Amniotic epithelial cell (primary cell): ENCODE measurements at regions not wholly inside any gene's neighbourhood (a gene's known extent, or its start where the extent isn't known, plus 50 kb on each side); places are given as distances from the start of the nearest gene placed in this dataset.

Experiments
- DNase-seq: peaks from one replicate; pipeline ENCODE4 v3.0.0-alpha.2; 2010; ENCODE audit warnings: low read depth

DNA sequence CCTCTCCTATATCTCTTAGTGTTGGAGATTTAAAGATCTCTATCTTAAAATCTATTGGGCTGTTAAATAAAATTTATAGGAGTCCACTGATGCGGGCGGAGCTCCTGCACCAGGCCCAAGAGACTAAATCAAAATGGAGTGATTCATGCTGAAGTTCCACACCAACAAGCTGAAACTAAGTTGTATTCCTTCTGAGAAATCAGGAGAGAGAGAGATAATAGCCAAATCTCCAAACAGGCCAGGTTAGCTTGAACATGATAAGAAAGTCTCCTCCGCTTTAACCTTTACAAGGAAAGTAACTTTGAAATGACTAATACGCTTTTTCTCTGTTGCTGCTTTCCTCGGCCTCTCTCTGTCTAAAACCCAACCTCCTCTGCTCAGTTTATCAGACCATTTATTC is 241.9 kb upstream of the NBEA start:
- DNase-seq: no peak

DNA sequence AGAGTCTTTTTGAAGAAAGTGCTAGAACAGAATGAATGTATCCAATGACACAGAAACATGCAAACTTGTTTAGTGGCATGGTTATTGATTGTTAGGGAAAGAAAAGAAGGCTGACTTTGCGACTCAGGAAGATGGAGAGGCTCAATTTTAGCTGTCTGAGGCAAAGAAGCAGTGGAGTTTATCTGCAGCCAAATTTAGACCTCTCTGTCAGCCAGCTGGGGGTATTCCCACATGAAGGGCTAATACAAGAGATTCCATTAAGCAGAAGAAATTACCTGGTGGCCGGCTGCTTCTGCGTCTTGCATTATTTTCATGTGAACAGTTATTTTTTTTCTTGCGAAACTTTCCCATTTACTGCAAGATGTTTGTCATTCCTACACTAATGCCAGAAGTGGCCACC is 240.2 kb upstream of the NBEA start:
- no peak for DNase-seq

DNA sequence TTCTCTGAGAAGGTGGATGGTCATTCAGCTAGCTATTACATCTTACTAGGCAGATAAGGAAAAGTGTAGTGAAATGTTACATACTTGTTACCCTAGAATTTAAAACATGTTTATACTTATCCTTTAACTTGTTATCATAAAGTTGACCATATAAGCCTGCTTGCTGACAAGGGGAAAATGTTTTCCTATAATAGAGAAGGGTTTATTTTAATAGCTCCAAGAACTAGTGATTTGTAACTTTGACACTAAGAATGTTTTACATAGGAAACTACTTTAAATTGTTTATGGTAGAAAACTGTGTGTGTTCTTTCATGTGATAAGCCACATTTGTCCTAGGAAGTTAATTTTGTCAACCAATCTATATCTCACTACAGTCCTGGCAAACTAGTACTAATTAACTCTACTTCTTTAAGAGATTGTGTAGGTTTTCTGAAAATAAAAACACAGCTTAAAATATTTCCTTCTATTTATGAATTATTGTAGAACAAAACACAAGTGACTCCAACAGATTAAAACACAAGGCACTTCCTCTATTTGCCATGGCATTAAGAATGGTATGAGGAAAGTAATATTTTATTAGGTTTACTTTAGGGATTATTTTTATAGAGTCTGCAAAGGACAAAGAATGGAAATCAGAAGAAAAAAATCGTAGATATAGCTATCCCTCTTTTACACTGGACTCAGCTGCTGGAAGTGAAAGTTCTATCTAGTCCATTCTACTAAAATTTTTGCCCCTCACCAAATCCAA is 233.3 kb upstream of the NBEA start:
- no peak for DNase-seq

DNA sequence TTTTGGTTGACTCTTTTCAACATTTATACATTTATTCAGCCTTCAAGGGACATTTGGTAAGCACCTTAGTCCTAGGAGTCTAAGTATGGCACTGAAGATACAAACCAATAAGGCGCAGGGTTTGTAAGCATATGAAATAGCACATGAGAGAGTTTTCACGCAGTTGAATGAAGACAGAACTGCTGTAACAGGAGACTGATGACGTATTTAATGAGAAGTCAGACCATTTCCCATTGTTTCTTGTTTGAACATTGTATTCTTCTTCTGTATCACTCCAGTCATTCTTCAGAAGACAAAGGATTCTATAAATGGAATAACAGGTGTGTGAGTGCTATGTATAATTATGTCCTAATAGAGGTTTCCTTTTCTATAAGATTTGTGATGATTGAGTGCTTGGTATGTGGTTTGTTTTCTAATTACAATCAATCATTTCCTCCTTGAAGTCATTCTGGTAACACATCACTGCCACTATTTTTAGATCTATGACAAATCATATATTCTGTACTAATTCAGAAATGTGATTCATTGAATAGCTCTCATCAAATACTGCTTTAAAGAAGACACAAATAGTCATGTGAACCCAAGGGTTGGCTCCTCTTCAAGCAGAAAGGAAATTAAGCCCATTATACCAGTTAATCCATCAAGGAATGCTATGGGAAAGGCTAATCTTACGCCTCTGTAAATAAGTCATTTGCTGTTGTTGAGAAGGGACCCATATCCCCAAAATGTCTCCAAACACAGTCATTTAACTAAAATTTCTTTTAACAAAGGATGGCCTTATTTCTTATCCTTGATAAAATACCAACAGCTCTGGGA is 222.8 kb upstream of the NBEA start:
- no peak for DNase-seq

DNA sequence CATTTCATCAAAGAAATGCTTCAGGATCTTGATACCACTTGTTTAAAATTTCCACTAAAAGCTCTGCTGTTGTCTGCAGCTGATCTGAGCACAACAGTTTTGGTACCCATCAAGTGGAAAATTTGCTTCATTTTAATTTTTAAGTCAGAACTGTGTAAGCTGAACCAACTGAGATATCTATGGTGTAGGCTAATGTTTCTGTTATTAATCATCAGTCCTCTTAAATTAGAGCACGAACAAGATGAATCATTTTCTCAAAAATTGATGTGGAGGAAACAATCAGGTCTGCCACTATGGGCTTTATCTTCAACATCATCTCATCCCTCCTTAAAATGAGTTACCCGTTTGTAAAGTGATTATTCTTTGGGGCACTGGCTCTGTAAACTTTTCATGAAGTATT is 221.5 kb upstream of the NBEA start:
- no peak for DNase-seq

DNA sequence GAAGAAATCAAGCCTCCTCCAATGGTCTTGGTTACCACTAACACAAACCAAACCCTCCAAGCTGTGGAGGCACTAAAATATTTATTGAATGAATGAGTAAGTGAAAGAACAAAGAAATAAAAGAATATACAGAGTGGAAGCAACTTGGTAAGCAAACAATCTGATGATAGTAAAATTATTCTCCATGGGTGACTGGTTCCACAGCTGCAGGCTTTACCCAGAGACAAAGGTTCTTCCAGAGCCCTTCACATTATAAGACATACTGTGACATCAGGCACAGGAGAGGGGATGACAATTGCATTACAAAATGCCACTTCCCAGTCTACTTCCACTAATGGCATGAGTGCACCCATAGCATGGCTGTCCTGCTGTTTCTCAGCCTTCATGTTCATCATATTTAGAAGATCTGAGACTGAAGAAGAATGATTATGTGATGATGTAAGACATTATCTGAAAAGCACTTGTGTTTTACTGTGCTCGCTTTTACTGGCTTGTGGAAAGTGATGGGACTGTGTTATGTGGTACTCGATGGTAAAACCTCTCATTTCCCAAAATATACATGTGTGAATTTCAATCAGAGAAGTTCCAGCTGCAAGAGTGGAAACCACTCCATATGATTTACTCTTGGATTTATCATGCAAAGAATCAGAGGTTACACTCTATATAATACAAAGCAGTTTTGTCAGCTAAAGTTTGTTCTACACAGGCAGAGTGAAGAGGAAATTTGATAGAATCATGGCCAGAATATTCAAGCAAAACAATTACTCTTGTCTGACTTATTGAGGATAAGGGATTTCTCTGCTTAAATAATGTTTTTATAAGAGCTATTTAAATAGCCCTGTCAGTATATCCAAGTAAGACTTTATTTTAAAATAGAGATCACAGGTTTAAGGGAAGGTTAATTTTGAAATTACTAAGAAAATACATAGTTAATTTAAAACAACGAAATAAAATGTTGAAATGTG is 220.2 kb upstream of the NBEA start:
- no peak for DNase-seq

DNA sequence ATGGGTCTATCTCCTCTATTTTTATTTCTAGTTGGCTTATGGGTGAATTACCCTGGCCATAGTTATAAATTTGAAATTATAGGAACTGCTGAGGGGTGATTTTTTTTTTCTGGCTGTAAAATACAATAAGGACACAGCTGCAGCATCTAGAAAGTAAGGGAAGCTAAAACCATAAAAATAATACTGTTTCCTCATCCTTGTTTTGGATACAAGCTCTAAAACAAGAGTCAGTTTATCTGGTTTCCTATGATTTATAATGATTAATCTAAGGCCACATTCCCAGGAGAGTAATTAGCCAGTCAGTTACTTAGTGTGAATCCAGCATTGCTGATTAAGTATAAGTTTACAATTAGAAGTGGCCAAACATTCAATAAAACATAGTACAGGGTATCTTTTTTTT is 219.1 kb upstream of the NBEA start:
- DNase-seq: no peak

DNA sequence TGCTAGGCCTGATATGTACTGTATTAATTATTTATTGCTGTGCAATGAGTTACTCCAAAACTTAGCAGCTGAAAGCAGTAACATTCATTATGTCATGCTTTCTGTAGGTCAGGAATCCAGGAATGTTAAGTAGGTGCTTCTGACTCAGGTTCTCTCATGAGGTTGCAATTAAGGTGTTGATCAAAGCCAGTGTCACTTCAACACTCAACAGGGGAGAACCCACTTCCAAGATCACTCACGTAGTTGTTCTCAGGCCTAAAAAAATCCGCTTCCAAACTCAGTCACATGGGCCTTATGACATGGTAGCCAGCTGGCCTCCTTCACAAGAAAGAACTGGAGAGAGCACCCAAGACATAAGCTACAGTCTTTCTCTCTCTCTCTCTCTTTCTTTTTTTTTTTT is 211.1 kb upstream of the NBEA start:
- no peak for DNase-seq

DNA sequence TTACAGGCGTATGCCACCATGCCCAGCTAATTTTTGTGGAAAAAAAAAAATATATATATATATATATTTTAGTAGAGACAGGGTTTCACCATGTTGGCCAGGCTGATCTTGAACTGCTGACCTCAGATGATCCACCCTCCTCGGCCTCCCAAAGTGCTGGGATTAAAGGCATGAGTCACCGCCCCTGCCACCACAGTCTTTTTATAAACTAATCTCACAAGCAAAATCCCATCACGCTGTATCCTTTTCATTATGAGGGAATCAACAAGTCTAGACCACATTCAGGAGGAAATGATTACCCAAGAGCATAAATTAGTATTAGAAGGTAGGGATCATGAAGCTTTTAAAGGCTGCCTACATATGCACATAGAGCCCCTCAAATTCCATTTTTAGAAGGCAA is 210.6 kb upstream of the NBEA start:
- peak; percentile 32 for DNase-seq

DNA sequence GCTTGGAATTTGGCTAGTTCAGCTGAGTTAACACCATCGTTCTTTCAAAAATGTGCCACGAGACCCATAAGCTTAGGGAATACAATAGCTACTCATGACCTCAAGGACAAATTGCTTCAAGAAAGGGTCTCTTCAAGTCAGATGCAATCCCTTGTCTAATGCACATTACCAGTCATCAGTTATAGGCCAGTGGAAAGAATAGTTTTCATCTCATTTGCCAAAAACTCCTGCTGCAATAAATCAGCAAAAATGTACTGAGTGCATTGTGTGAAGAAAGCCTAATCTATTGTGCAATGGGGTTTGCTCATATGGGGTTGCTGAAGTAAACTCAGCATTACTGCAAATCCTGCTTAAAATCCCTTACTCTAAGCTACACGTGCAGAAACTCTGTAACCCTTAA is 208.3 kb upstream of the NBEA start:
- peak; percentile 81 for DNase-seq

DNA sequence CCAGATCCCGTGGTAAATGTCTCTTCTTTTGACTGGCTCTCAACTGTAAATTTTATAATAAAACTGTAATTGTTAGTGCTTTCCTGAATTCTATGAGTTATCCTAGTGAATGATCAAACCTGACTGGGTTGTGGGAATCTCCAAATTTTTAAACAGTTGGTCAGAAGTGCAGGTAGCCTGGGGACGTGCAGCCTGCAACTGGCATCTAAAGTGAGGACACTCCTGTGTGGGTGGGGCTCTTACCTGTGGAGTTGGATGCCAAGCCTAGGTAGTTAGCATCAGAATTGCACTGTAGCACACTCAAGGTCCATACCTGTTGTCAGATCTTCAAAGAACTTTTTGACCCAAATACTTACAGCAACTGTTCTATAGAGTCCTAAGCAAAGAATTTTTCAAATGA is 207.1 kb upstream of the NBEA start:
- DNase-seq: no peak

DNA sequence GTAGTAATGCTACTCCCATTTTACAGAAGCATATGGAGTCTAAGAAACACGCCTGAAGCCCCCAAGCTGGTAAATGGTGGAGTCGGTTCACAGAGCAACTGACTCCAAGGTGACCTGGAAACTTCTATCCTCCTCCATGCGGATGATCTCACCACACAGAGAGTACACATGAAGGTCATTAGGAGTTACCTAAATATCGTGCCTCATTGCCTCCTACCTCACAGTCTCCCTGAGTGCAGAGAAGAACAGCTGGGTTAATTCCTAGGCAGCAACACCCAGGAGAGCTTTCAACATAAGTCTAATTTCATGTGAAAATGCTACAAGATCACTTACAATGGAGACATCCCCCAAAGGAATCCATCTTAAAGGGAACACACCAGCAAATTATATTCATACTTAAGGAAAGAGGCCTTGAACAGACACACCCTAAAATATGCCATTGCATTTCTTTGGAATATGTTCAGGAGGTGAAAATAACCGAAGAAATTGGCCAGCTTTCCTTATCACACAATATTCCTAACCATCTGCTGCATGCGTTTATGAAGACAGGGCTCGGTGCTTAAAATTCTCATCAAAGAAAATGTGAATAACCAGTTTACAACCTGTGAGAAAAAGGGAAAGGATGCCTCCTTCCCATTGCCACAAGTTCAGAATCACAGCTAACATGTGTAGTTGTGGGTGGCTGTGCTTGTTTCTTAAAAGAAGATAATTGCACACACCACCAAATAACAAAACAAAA is 203.6 kb upstream of the NBEA start:
- DNase-seq: no peak

DNA sequence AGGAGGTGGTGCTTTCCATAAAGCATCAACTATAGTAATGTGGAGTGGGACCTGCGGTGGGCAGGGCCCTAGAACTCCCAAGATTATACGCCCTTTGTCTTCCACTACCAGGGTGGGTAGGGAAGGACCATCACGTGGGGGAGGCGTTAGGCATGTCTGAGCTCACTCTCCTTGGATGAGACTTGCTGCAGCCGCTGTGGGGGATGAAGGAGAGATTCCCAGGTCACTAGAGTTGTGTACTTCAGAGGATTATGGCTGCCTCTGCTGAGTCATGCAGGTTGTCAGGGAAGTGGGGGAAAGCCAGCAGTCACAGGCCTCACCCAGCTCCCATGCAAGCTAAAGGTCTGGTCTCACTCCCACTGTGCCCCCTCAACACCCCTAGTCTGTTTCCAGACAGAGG is 195.0 kb upstream of the NBEA start:
- DNase-seq: peak; percentile 26

DNA sequence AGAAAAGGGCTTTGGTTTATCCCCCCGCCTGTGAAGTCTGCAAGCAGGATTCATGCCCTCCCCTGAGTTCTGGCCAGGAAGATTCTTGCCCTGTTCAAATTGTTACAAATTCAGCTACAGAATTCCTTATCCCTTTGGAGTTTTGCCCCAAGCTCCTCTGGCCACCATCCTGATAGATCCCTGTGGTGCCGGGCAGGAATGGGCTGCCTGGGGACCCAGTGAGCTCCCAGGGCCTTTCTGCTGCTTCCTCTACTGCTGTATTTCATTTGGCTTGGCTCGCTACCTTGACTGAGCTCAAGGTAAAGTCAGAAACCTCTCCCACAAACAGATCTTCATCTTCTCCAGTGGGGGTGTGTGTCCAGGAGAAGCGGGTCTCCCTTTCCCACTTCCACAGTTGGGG is 194.6 kb upstream of the NBEA start:
- DNase-seq: no peak

DNA sequence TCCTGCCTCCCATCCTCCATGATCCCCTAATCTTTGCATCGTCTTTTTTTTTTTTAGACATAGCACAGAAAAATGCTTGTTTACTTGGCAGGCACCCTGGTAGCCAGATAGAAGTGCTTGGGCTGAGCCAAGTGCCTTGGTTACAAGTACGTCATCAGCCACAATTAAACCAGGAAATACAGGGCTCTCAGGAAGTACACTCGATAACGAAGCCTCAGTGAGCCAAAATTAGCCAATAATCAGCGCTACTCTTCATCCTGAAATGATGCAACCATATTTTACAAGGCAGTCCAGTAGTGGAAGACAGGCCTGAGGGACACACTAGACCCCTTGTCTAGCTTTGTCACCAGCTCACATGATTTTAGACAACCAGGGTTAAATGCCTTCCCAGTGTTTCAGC is 194.0 kb upstream of the NBEA start:
- peak; percentile 82 for DNase-seq

DNA sequence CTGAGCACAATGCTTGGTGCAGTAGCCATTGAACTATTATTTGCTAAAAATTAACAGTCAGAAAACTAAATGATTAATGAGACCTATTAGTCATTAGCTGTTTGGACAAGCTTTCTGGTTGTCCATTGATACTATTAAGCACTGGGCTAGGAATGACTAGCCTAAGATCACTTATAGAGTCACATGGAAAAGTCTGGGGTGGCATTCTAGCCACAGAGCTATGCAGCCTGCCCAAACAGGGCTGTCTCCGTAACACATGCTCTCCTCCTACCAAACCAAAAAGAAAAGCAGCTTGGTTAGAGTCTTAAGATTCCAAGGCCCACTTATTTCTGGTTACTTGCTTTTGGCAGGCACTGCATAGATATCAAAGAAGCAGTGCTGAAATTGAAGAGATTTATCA is 193.5 kb upstream of the NBEA start:
- DNase-seq: peak; percentile 9

DNA sequence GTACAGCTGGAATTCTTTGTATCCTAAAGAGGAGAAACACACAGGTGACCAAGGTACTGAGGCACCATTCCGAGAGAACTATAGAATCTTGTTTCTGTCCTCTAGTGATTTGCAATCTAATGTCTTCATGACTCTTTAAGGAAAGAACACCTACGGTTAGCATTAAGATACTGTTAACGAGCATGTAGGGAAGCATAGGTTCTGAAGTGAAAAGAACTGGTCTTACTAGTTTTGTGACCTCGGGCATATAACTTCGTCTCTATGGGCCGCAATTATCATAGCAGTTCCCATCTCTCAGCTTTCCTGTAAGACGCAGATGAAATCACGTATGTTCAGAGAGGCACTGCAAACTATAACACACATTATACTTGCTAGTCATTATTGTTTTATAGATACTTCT is 193.0 kb upstream of the NBEA start:
- DNase-seq: no peak

DNA sequence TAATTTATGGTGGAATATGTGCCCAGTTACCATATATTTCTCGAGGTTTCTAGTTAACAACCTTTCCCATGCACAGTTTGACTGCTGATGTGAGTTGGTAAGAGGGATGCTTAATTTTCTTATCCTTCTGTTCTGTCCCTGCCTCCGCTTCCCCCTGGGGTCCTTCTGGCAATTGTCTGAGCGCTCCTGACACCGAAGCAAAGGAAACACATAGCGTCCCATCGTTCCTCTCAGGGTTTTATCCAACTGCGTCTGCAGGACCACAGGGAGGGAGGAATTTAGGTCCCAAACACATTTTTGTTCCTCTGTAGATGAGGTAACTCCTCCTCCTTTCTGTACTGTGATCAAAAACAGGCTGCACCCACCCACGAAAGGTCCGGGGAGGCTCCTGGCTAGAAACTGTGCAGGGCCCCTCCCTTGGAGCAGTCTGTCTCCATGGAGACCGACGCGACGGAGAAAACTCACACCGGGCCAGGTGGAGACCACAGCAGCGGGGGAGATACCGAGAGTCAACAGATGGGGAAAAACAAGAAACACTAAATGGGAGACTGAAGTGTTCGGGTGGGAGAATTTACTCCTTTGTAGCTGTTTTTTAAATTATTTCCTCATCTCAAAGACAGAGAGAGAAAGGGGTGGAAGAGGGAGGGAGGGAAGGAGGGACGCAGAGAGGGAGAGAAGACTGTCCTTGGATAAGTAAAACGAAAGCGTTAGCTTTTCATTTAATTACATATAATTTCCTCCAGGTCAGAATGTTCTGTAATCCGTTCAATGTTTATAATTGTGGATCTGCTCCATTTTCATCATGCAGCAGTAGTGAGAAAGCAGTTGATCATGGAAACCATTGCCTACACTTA is 191.8 kb upstream of the NBEA start:
- no peak for DNase-seq

DNA sequence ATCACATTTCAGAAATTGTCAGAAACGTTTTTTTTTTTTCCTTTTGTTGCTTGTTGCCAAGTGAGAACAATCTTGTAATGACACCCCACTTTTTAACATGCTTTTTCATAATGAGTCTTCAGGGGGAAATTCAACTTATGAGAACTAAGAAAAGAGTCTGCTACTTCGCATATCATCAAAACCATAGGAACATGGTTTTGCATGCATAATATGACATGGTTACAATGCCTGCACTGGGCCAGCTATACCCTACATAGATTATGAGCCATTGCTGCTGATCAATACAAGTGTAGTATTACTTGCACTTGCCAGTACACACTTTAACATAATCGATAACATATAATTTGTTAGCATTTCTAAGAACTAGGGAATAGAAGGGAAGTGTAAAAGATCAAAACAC is 191.0 kb upstream of the NBEA start:
- DNase-seq: no peak

DNA sequence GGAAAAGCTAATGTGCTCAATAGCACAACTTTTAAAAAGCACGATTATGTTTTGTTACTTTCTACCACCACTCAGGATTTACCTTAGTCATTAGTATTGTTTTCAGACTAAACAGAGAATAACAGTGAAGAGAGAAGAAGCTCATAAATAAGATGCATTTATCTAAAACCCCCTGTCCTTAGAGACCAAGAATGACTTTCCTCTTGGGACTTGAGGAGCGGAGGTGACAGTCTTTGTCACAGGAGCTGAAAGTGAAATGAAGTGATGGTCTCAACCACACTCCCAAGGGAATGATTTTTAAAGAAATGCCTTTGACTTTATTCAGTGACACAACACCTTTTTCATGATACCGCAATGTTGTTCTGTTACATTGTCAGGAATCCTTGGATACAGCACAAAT is 190.6 kb upstream of the NBEA start:
- DNase-seq: no peak
